Left cardiac atrium (tissue), 4 donors: ENCODE measurements at regions not wholly inside any gene's neighbourhood (a gene's known extent, or its start where the extent isn't known, plus 50 kb on each side); places are given as distances from the start of the nearest gene placed in this dataset.
"Not testable (repeated sequence)": the region's sequence is repeated elsewhere in the genome, so short reads cannot be mapped to it uniquely, and the experiment has no call there.

ENCODE experiments used
- ATAC-seq, 2 donors: fragments of 200-7000 bp; cut with Tn5 transposase; one replicate each; pipeline ENCODE4 v1.9.1; 2020; ENCODE audit warnings: mild to moderate bottlenecking in 2 of 2, moderate library complexity in 2 of 2
- DNase-seq: peaks from one replicate; pipeline ENCODE4 v3.0.0-alpha.2; 2020
- intact Hi-C, 2 donors: fragments of 100-400 bp; cut with DNase I; formaldehyde crosslinking; loops; one replicate each; pipeline versions ENCODE4 v1.14.1 to v1.15.1; 2022 to 2023
- donor health status: DM: no; HTN: yes; CAD: no.
- donor health status: DM: no; HTN: yes; CAD: no; lungs with severe emphysema.
- donor health status: DM: yes; HTN: yes; CAD: no.
- donor health status: Dilated cardiomyopathy.

- DNase-seq (no peak), ATAC-seq (no peak)
- intact Hi-C loops, result no loop called here
Measured at GRCh38 chr3:177460047-177460446, 262.8 kb upstream of the TBL1XR1 start.

- ATAC-seq, result no peak
- no peak for DNase-seq
- intact Hi-C loops, result no loop called here
Measured at GRCh38 chr3:177461765-177462164, 264.5 kb upstream of the TBL1XR1 start.

GRCh38 chr3:177463341-177463740 is 266.1 kb upstream of the TBL1XR1 start:
- intact Hi-C loops, ATAC-seq, DNase-seq: not testable (repeated sequence)

GRCh38 chr3:177463863-177464262 is 266.6 kb upstream of the TBL1XR1 start:
- DNase-seq, result no peak
- intact Hi-C loops, result no loop called here
- ATAC-seq, result peak in 1 of 2 donors; percentile 14

- ATAC-seq (peak in 1 of 2 donors; percentile 31), DNase-seq (no peak)
- intact Hi-C loops, result no loop called here
Measured at GRCh38 chr3:177464392-177465256, 267.3 kb upstream of the TBL1XR1 start.

GRCh38 chr3:177465257-177465642 is 268.0 kb upstream of the TBL1XR1 start:
- DNase-seq (no peak), ATAC-seq (peak; percentile 18 to 54)
- intact Hi-C loops, result no loop called here

- DNase-seq (no peak), ATAC-seq (no peak)
- intact Hi-C loops, result no loop called here
Measured at GRCh38 chr3:177466074-177466473, 268.8 kb upstream of the TBL1XR1 start.

GRCh38 chr3:177466622-177467021 is 269.3 kb upstream of the TBL1XR1 start:
- DNase-seq, ATAC-seq, intact Hi-C loops: not testable (repeated sequence)

GRCh38 chr3:177467247-177467985 is 270.1 kb upstream of the TBL1XR1 start:
- intact Hi-C loops, result no loop called here
- ATAC-seq (no peak), DNase-seq (no peak)

- ATAC-seq, result peak; percentile 68 to 92
- DNase-seq, result peak; percentile 52
- intact Hi-C loops, result no loop called here
Measured at GRCh38 chr3:177468331-177468730, 271.0 kb upstream of the TBL1XR1 start.

GRCh38 chr3:177468816-177469215 is 271.5 kb upstream of the TBL1XR1 start:
- intact Hi-C loops, result no loop called here
- ATAC-seq (peak; percentile 9 to 60), DNase-seq (no peak)

GRCh38 chr3:177469216-177469615 is 271.9 kb upstream of the TBL1XR1 start:
- no peak for DNase-seq
- no peak for ATAC-seq
- intact Hi-C loops, result no loop called here

- DNase-seq, result no peak
- ATAC-seq, result no peak
- intact Hi-C loops, result no loop called here
Measured at GRCh38 chr3:177470197-177470941, 273.1 kb upstream of the TBL1XR1 start.

GRCh38 chr3:177471733-177472480 is 274.6 kb upstream of the TBL1XR1 start:
- DNase-seq, result no peak
- intact Hi-C loops, result no loop called here
- ATAC-seq, result no peak

GRCh38 chr3:177473184-177473583 is 275.9 kb upstream of the TBL1XR1 start:
- DNase-seq (no peak), ATAC-seq (no peak)
- intact Hi-C loops, result no loop called here

GRCh38 chr3:177473903-177474302 is 276.6 kb upstream of the TBL1XR1 start:
- DNase-seq, result no peak
- intact Hi-C loops, result no loop called here
- ATAC-seq, result no peak

- intact Hi-C loops, result no loop called here
- ATAC-seq, result no peak
- DNase-seq, result no peak
Measured at GRCh38 chr3:177474652-177475355, 277.5 kb upstream of the TBL1XR1 start.

- no peak for DNase-seq
- no peak for ATAC-seq
- intact Hi-C loops, result no loop called here
Measured at GRCh38 chr3:177475356-177475665, 278.0 kb upstream of the TBL1XR1 start.

- intact Hi-C loops, result no loop called here
- ATAC-seq (no peak), DNase-seq (no peak)
Measured at GRCh38 chr3:177476495-177476894, 279.2 kb upstream of the TBL1XR1 start.
